ENCODE measurements at regions not wholly inside any gene's neighbourhood (a gene's known extent, or its start where the extent isn't known, plus 50 kb on each side); places are given as distances from the start of the nearest gene placed in this dataset.
A peak's percentile ranks its signal among the peaks of the same experiment; 100 is the strongest.

GRCh38 chr3:83523470-83524073, 1435.2 kb upstream of the CADM2 start:
- DNase-seq (ENCODE audit: low read depth) = no peak
- peak; percentile 30 for TF ChIP-seq CTCF (IDR thresholded peaks at IDR 0.05; ENCODE audit: low read depth, low read length, missing control alignments)

DNA sequence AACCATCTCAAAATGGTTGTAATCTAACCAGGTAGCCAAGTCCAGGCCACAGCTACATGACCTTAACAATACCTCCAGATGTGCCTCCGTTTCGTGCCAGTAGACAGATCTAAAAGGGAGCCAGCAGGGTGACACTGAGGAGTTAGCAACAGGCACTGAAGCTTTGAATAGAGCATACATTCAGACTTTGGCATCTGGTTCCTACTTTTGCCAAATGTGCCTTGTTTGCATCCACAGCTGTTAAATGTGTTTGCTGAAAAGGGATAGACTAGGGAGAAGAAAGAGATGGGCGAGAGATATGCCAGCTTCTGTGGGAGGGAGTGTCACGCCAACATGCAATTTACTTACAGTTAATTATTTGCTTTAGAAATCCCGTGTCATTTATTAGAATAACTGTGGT, 1433.9 kb upstream of the CADM2 start:
- no peak overlapping the region for H3K4me3 ChIP-seq (ENCODE audit: low read depth, low read length)
- TF ChIP-seq CTCF (IDR thresholded peaks at IDR 0.05; ENCODE audit: low read depth, low read length, missing control alignments) = no peak
- DNase-seq (ENCODE audit: low read depth) = no peak

More at GRCh38 chr3:83523470-83524073, 1435.2 kb upstream of the CADM2 start:
- H3K4me3 ChIP-seq (ENCODE audit: low read depth, low read length) = no peak overlapping the region

DNA sequence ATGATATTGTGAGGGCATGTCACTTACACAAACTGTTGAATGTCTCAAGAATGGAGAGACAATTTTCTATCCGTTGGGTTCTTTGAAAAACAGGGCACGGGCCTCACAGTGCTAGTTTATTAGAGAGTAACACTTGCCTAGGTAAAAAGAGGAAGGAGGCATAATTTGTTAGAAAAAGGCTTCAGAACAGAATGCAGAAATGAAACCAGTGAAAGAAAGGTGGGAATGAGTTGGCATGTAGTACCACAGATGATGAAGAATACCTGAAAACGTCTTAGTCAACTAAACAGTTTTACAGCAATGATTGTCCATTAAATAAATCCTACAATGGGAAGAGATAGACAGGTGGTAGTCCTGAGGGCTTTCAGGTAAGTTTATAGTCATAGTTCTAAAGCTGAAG, 1399.7 kb upstream of the CADM2 start:
- no peak for TF ChIP-seq CTCF (IDR thresholded peaks at IDR 0.05; ENCODE audit: low read depth, low read length, missing control alignments)
- no peak overlapping the region for H3K4me3 ChIP-seq (ENCODE audit: low read depth, low read length)
- no peak for DNase-seq (ENCODE audit: low read depth)

DNA sequence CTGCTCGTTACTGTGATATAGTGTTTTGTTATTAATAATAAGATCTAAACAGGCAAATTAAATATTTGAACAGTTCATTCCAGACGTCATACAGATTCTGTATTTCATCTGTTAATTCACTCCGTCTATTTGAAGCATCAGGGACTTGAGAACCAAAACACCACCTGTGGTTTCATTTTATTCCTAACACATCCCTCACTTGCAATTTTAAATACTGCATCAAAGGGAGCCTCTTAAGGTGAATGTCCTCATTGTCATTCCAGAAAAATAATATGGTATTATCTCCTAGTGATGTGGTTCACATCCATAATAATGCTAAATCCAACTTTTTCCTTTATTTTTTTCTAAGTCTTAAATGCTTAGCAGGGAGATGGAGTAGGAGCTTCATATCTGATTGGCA, 1390.9 kb upstream of the CADM2 start:
- TF ChIP-seq CTCF (IDR thresholded peaks at IDR 0.05; ENCODE audit: low read depth, low read length, missing control alignments) = no peak
- no peak overlapping the region for H3K4me3 ChIP-seq (ENCODE audit: low read depth, low read length)
- DNase-seq (ENCODE audit: low read depth) = no peak

DNA sequence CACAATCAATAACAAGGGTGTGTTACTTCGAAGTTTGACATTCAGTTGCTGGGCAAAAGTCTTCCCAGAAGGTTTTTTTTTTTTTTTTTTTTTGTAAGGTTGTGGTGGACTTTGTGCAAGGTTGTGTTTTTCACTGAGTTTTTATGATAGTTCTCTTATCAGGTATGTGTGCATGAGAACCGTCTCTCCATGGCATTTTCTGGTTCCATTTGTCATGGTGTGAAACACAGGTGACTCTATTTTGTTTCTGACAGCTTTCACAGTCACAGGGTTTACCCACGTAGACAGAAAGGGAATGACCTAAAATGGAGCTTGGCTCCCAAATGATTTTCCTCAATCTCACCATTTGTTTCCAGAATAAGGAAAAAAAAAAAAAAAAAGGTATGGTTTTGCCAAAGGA, 1377.2 kb upstream of the CADM2 start:
- no peak overlapping the region for H3K4me3 ChIP-seq (ENCODE audit: low read depth, low read length)
- DNase-seq (ENCODE audit: low read depth) = no peak
- no peak for TF ChIP-seq CTCF (IDR thresholded peaks at IDR 0.05; ENCODE audit: low read depth, low read length, missing control alignments)

DNA sequence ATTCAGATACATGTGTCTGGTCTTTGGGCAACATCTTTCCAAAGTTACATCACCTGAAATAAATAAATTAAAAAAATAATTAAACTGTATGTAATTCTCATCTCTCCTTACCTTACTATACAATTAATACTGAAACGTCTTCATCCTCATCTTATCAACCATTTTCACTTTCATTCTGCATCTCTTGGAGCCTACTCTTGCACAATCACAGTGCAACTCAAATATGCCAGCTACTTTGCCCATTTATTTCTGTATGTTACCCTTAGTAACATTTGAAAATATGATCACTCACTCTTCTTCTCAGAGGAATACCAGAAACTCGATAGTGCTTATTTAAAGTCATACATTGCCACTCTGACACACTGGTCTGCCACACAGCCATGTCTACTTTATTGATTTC, 1357.1 kb upstream of the CADM2 start:
- no peak for DNase-seq (ENCODE audit: low read depth)
- H3K4me3 ChIP-seq (ENCODE audit: low read depth, low read length) = no peak overlapping the region
- no peak for TF ChIP-seq CTCF (IDR thresholded peaks at IDR 0.05; ENCODE audit: low read depth, low read length, missing control alignments)

DNA sequence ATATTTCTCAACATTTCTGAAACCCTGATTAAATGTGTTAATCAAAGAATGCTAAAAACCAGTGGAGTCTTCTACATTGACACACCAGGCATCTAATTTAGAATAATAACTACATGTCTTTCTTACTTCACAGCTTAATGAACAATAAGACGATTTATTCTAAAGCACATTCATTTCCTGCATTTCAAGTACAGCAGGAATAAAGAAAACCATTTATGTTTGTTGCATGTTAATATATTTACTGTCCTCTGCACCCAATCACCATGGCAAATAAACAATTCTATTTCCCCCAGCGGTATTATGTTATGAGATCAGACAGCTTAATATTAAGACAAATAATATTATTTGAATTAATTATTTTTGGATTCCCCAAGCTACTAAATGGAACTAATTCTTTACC, 1336.3 kb upstream of the CADM2 start:
- no peak for TF ChIP-seq CTCF (IDR thresholded peaks at IDR 0.05; ENCODE audit: low read depth, low read length, missing control alignments)
- H3K4me3 ChIP-seq (ENCODE audit: low read depth, low read length) = no peak overlapping the region
- DNase-seq (ENCODE audit: low read depth) = no peak

Measured in GM12864 (cell line).